MM.1S (cell line): ENCODE measurements at regions not wholly inside any gene's neighbourhood (a gene's known extent, or its start where the extent isn't known, plus 50 kb on each side); places are given as distances from the start of the nearest gene placed in this dataset.

Experiments used
- CTCF ChIP-seq: fragments of 300-600 bp; sonication (generic); IDR thresholded peaks from 2 replicates; pipeline ENCODE4 v1.5.1; 2016; ENCODE audit warnings: antibody characterized with exemption, low read length, mixed read lengths
- EZH2phosphoT487 ChIP-seq: fragments of 300-600 bp; sonication (generic); IDR thresholded peaks from 2 replicates; pipeline ENCODE4 v1.6.1; 2018; ENCODE audit warnings: antibody characterized with exemption, low read length

GRCh38 chr9:68626526-68626925, 78.5 kb upstream of the PIP5K1B start:
- TF ChIP-seq CTCF (no peak), EZH2phosphoT487 (no peak)
